GM12878 (cell line): ENCODE measurements at regions not wholly inside any gene's neighbourhood (a gene's known extent, or its start where the extent isn't known, plus 50 kb on each side); places are given as distances from the start of the nearest gene placed in this dataset.

Experiments
- ATAC-seq: fragments of 200-7000 bp; cut with Tn5 transposase; 3 replicates; pipeline ENCODE4 v1.9.1; 2020; ENCODE audit warnings: mild to moderate bottlenecking, moderate library complexity
- BruUV-seq: library from RNA; stranded (reverse); fragments of 400-500 nt; replicated peaks from 2 replicates; lab custom pipeline; 2021; lab: Mats Ljungman, UMichigan
- CTCF ChIA-PET: fragments of 300-600 bp; sonication (Branson Sonifier 250); formaldehyde crosslinking; extraction: SDS; loops from one replicate; lab custom pipeline; 2021; ENCODE audit warnings: inconsistent platforms; lab: Yijun Ruan, JAX
- POLR2A ChIA-PET: fragments of 350-600 bp; formaldehyde crosslinking; extraction: SDS; loops from one replicate; lab custom pipeline; 2021; ENCODE audit warnings: inconsistent platforms; lab: Charles Lee
- RAD21 ChIA-PET: fragments of 300-600 bp; sonication (Branson Sonifier 250); formaldehyde crosslinking; loops from one replicate; lab custom pipeline; 2023; ENCODE audit warnings: antibody characterized with exemption; ENCODE audit not compliant: unreplicated experiment; lab: Charles Lee
- SMC1A ChIA-PET: fragments of 300-600 bp; sonication (Branson Sonifier 250); formaldehyde crosslinking; loops from one replicate; lab custom pipeline; 2023; ENCODE audit not compliant: unreplicated experiment, uncharacterized antibody; lab: Charles Lee
- DNase-seq: peaks from one replicate; pipeline ENCODE4 v3.0.0-alpha.2; 2011; ENCODE audit warnings: low read depth, low spot score
- FAIRE-seq: peaks from 3 replicates; lab custom pipeline; 2011; peaks lifted over from hg19 to GRCh38; lab: Jason Lieb, UNC
- H2AFZ ChIP-seq: 2 replicates; pipeline ENCODE4 v1.6.0; 2011; ENCODE audit warnings: low read depth, low read length, control low read depth; ENCODE audit not compliant: control insufficient read depth
- H3K27ac ChIP-seq: 2 replicates; pipeline ENCODE4 v1.5.1; 2011; ENCODE audit warnings: control low read depth; ENCODE audit not compliant: control insufficient read depth, insufficient read depth
- H3K27me3 ChIP-seq, 2 experiments: replicated peaks in 1 of 2; 2 replicates each; pipeline versions ENCODE4 v1.6.0 to v1.6.1; 2011; ENCODE audit warnings: low read length in 1 of 2; ENCODE audit not compliant: control insufficient read depth in 2 of 2, insufficient read depth in 2 of 2
- H3K36me3 ChIP-seq, 2 experiments: 2 replicates each; pipeline ENCODE4 v1.5.1; 2011; ENCODE audit warnings: low read length in 1 of 2; ENCODE audit not compliant: control insufficient read depth in 2 of 2, insufficient read depth in 2 of 2
- H3K4me1 ChIP-seq: 2 replicates; pipeline ENCODE4 v1.6.1; 2011; ENCODE audit warnings: mild to moderate bottlenecking, low read length, moderate library complexity, mixed read lengths; ENCODE audit not compliant: control insufficient read depth, insufficient read depth
- H3K4me2 ChIP-seq: 2 replicates; pipeline ENCODE4 v1.6.0; 2011; ENCODE audit warnings: control low read depth; ENCODE audit not compliant: control insufficient read depth, insufficient read depth
- H3K4me3 ChIP-seq: fragments of 200-600 bp; sonication (generic); 2 replicates; pipeline ENCODE4 v1.5.1; 2016
- H3K79me2 ChIP-seq: 2 replicates; pipeline ENCODE4 v1.6.0; 2011; ENCODE audit warnings: low read length; ENCODE audit not compliant: control insufficient read depth, insufficient read depth
- H3K9ac ChIP-seq: 2 replicates; pipeline ENCODE4 v1.8.0; 2011; ENCODE audit warnings: low read length, control low read depth, mixed read lengths; ENCODE audit not compliant: control insufficient read depth, insufficient read depth
- H3K9me3 ChIP-seq: replicated peaks from 3 replicates; pipeline ENCODE4 v1.5.1; 2011; ENCODE audit warnings: mild to moderate bottlenecking, low read length; ENCODE audit not compliant: control insufficient read depth, insufficient read depth
- H4K20me1 ChIP-seq: 2 replicates; pipeline ENCODE4 v1.6.0; 2011; ENCODE audit not compliant: control insufficient read depth, insufficient read depth
- ATF7 ChIP-seq: fragments of 450-650 bp; IDR thresholded peaks from 2 replicates; pipeline ENCODE4 v1.6.1; 2016; ENCODE audit warnings: low read depth, mild to moderate bottlenecking
- CBX3 ChIP-seq: fragments of 200-600 bp; sonication (generic); IDR thresholded peaks from 2 replicates; pipeline ENCODE4 v1.6.1; 2016; ENCODE audit warnings: low read depth, borderline replicate concordance
- CEBPZ ChIP-seq: fragments of 150-350 bp; IDR thresholded peaks from 2 replicates; pipeline ENCODE4 v1.6.1; 2016; ENCODE audit warnings: low read depth, low read length
- CTCF ChIP-seq, 3 experiments: IDR thresholded peaks in 2 of 3; conservative IDR thresholded peaks in 1 of 3; 2 replicates each; pipeline ENCODE4 v1.5.1; 2011; ENCODE audit warnings: low read depth in 3 of 3, low read length in 3 of 3, mild to moderate bottlenecking in 3 of 3, control low read depth in 2 of 3, moderate library complexity in 2 of 3, inconsistent platforms in 1 of 3, mixed read lengths in 1 of 3; ENCODE audit not compliant: control insufficient read depth in 2 of 3, insufficient read depth in 1 of 3; ENCODE audit errors: extremely low read depth in 1 of 3
- ELK1 ChIP-seq: IDR thresholded peaks from 2 replicates; pipeline ENCODE4 v1.6.1; 2012; ENCODE audit warnings: low read depth, low read length, improper control_type of control experiment
- FOXM1 ChIP-seq: IDR thresholded peaks from 2 replicates; pipeline ENCODE4 v1.6.1; 2012; ENCODE audit warnings: low read depth, mild to moderate bottlenecking, inconsistent platforms, low read length, moderate library complexity
- HDAC6 ChIP-seq: fragments of 200-600 bp; sonication (generic); IDR thresholded peaks from one replicate; pipeline ENCODE4 v1.8.0; 2017; ENCODE audit warnings: antibody characterized with exemption; ENCODE audit not compliant: unreplicated experiment
- HDGF ChIP-seq: fragments of 450-650 bp; IDR thresholded peaks from 2 replicates; pipeline ENCODE4 v1.6.1; 2016; ENCODE audit warnings: antibody characterized with exemption
- KAT2A ChIP-seq: conservative IDR thresholded peaks from 2 replicates; pipeline ENCODE4 v1.6.1; 2011; ENCODE audit warnings: low read depth, low read length; ENCODE audit not compliant: control insufficient read depth
- KDM1A ChIP-seq: fragments of 200-600 bp; sonication (generic); IDR thresholded peaks from 2 replicates; pipeline ENCODE4 v1.6.1; 2016; ENCODE audit warnings: borderline replicate concordance
- MTA2 ChIP-seq: fragments of 450-650 bp; IDR thresholded peaks from 2 replicates; pipeline ENCODE4 v1.6.1; 2016; ENCODE audit warnings: low read depth, mild to moderate bottlenecking, moderate library complexity
- NFXL1 ChIP-seq: fragments of 450-650 bp; IDR thresholded peaks from 2 replicates; pipeline ENCODE4 v1.6.1; 2017; ENCODE audit warnings: antibody characterized with exemption, mild to moderate bottlenecking, borderline replicate concordance
- PAX5 ChIP-seq: IDR thresholded peaks from 2 replicates; pipeline ENCODE4 v1.6.1; 2011; ENCODE audit warnings: low read depth, low read length, borderline replicate concordance
- RB1 ChIP-seq: fragments of 450-650 bp; formaldehyde crosslinking; IDR thresholded peaks from 2 replicates; pipeline ENCODE4 v1.6.1; 2017; ENCODE audit warnings: mild to moderate bottlenecking, borderline replicate concordance
- STAT1 ChIP-seq: fragments of 450-650 bp; conservative IDR thresholded peaks from 2 replicates; pipeline ENCODE4 v1.6.1; 2014; ENCODE audit warnings: antibody characterized with exemption, mild to moderate bottlenecking
- TAF1 ChIP-seq: IDR thresholded peaks from 2 replicates; pipeline ENCODE4 v1.6.1; 2011; ENCODE audit warnings: mild to moderate bottlenecking, low read depth, low read length, borderline replicate concordance
- TARDBP ChIP-seq: IDR thresholded peaks from 2 replicates; pipeline ENCODE4 v1.6.1; 2016; ENCODE audit warnings: borderline replicate concordance
- TCF7 ChIP-seq: IDR thresholded peaks from 2 replicates; pipeline ENCODE4 v1.6.1; 2014; ENCODE audit warnings: antibody characterized with exemption, borderline replicate concordance
- WGBS: methylation state at CpG from one replicate; pipeline ENCODE4 v1.1.6; 2016; ENCODE audit warnings: low lambda C conversion rate; ENCODE audit not compliant: insufficient replicate concordance, insufficient coverage; ENCODE audit errors: missing lambda C conversion rate; 5-methylcytosine and 5-hydroxymethylcytosine counted together
- in situ Hi-C: fragments of 300-500 bp; cut with MboI; formaldehyde crosslinking; loops from 9 replicates; pipeline ENCODE4 v1.14.3; 2018; ENCODE audit warnings: mixed read lengths
- intact Hi-C: fragments of 100-400 bp; cut with micrococcal nuclease; formaldehyde crosslinking; loops from one replicate; pipeline ENCODE4 v1.14.2; 2022; ENCODE audit not compliant: unreplicated experiment
- TF ChIP-seq, protein P1 (sequence below): fragments of 150-350 bp; IDR thresholded peaks from 2 replicates; pipeline ENCODE4 v1.6.1; 2014; ENCODE audit warnings: mild to moderate bottlenecking, low read depth, low read length

DNA sequence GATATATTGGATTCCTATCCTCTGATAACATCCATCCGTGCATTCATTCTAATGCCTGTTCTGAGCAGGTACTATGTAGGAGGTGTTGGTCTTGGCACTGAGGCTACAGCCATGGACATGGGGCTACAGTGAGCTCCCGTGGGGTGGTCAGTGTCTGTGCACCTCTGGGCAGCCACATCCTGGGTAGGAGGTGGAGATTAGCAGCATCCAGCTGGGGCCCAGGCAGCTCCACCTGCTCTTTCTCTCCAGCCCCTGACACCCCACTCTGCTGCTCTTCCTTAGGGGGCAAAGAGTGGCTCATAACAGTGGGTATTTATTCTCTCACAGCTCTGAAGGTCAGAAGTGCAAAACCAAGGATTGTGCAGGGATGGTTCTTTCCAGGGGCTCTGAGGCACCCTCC lies 292.0 kb upstream of the SFSWAP start:
- Histone ChIP-seq H3K27me3 (0 out of 4 replicates have a peak, but pooled peaks cover 0 to 3% of the 10 kb centered on the region in 2 experiments), H3K4me1 (no peaks in the 10 kb centered on the region), H3K27ac (no peak overlapping the region), H3K4me3 (no peak overlapping the region), H4K20me1 (no peaks in the 10 kb centered on the region; the same call in 1 of the 2 replicates), H3K4me2 (no peak overlapping the region), H3K9ac (no peak overlapping the region), H3K36me3 (no peaks in the 10 kb centered on the region), H2AFZ (no peak overlapping the region), H3K79me2 (no peaks in the 10 kb centered on the region), H3K9me3 (no peaks in the 10 kb centered on the region; the same call in 2 of the 3 replicates)
- TF ChIP-seq ELK1 (no peak), NFXL1 (no peak), TAF1 (no peak), FOXM1 (no peak), ATF7 (no peak), MTA2 (no peak), TCF7 (no peak), CTCF (IDR thresholded peaks at IDR 0.05 in 2 of 3, conservative IDR thresholded peaks at IDR 0.05 in 1 of 3; ENCODE audit: control insufficient read depth in 2 of 3, extremely low read depth in 1 of 3, insufficient read depth in 1 of 3, low read depth in 3 of 3, low read length in 3 of 3) (no peak), PAX5 (no peak), HDAC6 (no peak), TARDBP (no peak), RB1 (no peak), STAT1 (no peak), CEBPZ (no peak), KAT2A (no peak), KDM1A (no peak), CBX3 (no peak), HDGF (no peak)
- TF ChIP-seq, protein P1, sequence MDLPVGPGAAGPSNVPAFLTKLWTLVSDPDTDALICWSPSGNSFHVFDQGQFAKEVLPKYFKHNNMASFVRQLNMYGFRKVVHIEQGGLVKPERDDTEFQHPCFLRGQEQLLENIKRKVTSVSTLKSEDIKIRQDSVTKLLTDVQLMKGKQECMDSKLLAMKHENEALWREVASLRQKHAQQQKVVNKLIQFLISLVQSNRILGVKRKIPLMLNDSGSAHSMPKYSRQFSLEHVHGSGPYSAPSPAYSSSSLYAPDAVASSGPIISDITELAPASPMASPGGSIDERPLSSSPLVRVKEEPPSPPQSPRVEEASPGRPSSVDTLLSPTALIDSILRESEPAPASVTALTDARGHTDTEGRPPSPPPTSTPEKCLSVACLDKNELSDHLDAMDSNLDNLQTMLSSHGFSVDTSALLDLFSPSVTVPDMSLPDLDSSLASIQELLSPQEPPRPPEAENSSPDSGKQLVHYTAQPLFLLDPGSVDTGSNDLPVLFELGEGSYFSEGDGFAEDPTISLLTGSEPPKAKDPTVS: no peak
- no peak for ATAC-seq
- ChIA-PET CTCF (no interaction called here), POLR2A (no interaction called here), SMC1A (no interaction called here), RAD21 (no interaction called here)
- no peak for DNase-seq
- BruUV-seq: no TSS peak
- intact Hi-C loops: no loop called here
- in situ Hi-C loops: no loop called here
- no peak for FAIRE-seq
- WGBS: 0% methylated on average over 2 of the region's 2 CpGs
